ENCODE measurements at regions not wholly inside any gene's neighbourhood (a gene's known extent, or its start where the extent isn't known, plus 50 kb on each side); places are given as distances from the start of the nearest gene placed in this dataset.
A peak's percentile ranks its signal among the peaks of the same experiment; 100 is the strongest.
"Not testable (repeated sequence)": the region's sequence is repeated elsewhere in the genome, so short reads cannot be mapped to it uniquely, and the experiment has no call there.

GRCh38 chr5:174528821-174529544 is 195.4 kb upstream of the MSX2 start:
- DNase-seq = no peak

GRCh38 chr5:174529925-174530681 is 194.3 kb upstream of the MSX2 start:
- no peak for DNase-seq

- DNase-seq = no peak
Observed at GRCh38 chr5:174531782-174532191, 192.6 kb upstream of the MSX2 start.

DNA sequence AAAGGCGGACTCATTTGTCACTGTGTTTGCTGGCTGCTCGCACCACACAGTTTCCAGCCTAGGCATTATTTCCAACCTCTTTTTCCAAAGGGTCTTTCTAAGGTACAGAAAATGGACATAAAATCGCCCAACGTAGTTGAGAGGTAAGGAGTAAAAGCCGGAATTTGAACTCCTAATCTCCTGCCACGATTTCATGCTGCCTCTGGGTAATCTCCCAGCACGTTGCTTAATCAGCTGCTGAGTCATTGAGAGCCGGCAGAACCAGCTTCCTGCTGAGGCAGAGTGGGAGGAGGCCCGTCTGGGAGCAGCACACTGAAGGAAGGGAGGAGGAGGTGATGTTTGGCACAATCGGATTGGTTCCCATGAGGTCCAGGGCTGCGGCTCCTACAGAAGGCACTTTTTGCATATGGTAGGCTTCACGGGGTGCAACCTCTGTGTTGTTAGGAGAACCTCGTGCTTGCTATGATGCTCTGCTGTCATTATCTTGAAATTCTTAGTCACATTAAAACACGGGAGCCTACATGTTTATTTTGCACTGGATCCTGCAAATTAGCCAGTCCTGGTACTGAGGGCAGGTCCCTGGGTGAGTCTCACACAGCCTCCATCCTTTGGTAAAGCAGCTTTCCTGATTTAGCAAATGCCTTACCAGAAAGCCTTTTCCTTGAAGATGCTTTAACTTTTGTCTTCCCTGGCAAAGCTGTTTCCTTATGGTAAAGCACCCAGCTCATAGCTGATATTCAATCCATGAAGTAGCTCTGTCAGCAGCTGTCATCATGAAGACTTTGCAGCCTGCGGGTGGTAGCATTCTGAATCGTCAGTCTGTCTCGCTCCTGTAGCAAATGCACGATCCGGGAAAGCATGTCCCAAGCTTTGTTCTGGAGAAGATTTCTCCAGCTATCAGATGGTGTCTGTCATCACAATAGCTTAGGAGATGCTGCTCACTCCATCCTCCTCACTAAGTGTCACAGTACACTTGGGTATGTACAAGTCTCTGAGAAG is 191.6 kb upstream of the MSX2 start:
- DNase-seq = peak; percentile 1

GRCh38 chr5:174533751-174534241 is 190.6 kb upstream of the MSX2 start:
- no peak for DNase-seq

DNA sequence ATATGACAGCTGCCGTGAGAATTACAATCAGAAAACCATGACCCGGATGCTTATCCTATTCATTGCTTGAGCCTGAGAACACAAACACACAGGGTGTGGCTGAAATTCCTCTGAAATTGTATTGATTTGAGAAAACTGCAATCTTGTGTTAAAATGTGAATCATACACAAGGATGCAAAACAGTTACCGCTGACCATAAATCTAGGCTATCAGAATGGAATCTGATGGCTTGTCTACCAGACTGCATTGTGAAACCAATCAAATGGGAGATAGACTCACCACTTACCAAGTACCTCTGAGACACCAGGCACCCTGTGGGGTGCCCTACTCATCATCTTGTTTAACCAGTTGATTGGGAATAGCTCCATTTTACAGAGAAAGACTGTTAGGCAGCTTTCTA is 188.7 kb upstream of the MSX2 start:
- no peak for DNase-seq

- not testable (repeated sequence) for DNase-seq
Observed at GRCh38 chr5:174539823-174540222, 184.6 kb upstream of the MSX2 start.

GRCh38 chr5:174542037-174542436 is 182.3 kb upstream of the MSX2 start:
- DNase-seq = no peak

DNA sequence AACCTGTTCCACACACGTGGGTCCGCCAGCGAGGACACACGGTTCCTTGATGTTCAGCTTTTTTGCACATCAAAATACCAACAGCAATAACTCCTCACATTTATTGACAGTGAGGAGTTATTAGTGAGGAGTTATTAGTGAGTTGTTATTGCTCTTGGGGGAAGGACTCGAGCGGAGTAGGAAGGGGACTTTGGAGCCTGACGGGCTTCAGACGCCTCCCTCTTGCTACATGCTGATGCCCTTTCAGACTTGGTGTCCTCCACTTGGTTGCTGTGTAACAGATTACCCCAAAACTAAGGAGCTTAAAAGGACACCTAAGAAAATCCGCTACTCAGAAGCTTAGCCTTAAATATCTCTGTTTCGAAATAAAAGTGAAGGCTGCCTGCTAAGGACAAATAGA is 181.9 kb upstream of the MSX2 start:
- no peak for DNase-seq

- no peak for DNase-seq
Observed at GRCh38 chr5:174545926-174546325, 178.5 kb upstream of the MSX2 start.

DNA sequence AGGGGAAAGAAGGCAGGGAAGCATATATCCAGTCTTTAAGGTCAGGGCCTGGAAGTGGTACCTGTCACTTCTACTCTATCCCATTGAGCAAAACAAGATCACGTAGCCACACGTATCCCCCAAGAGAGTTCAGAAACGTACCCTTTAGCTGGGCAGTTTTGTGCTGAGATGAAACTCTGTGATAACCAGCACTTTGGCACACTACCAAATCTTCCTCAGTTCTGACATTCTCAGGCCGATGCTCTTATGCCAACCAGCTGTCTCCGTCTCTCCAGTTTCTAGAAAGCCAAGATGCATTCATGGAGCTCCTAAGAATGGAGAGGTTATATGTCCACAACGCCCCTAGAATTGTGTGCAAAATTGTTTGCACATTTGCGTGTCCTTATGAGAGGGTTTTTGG is 176.6 kb upstream of the MSX2 start:
- no peak for DNase-seq

GRCh38 chr5:174549254-174549653 is 175.1 kb upstream of the MSX2 start:
- DNase-seq = no peak

- no peak for DNase-seq
Observed at GRCh38 chr5:174550026-174550425, 174.4 kb upstream of the MSX2 start.

DNA sequence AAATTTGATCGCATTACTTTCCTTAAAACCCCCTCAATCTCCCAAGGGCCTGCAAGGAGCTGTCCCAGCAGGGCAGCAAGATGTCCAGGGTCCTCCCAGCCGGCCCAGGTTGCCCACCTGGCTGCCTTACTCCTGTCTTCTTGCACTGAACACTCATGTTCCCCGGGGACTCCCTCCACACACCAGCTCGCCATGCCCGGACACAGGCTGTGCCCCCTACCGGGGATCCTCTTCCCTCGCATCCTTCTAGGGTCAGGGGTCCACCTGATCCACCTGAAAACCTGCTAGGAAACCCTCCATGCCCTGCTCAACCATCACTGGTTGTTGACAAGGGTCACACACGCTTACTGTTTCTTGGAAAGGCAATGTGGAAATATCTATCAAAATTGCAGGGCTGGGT is 172.0 kb upstream of the MSX2 start:
- DNase-seq = no peak

- no peak for DNase-seq
Observed at GRCh38 chr5:174553556-174553955, 170.8 kb upstream of the MSX2 start.

DNA sequence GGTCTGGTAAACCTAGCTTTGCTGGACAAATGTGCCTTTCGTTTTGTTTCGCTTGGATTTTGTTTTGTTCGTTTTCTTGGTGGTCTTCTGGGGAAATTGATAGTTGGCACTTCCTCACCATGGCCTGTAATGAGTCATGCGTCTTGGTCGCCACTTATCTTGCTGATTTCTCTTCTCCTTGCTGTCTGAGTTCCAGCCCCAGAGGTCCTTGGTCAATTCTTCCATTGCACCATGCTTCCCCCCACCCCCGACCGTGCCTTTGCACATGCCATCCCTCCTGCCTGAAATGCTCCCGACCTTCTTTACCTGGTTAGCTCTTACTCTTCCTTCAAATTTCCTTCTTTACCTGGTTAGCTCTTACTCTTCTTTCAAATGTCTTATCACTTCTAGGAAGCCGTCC is 168.7 kb upstream of the MSX2 start:
- no peak for DNase-seq

- DNase-seq = no peak
Observed at GRCh38 chr5:174556756-174557155, 167.6 kb upstream of the MSX2 start.

DNA sequence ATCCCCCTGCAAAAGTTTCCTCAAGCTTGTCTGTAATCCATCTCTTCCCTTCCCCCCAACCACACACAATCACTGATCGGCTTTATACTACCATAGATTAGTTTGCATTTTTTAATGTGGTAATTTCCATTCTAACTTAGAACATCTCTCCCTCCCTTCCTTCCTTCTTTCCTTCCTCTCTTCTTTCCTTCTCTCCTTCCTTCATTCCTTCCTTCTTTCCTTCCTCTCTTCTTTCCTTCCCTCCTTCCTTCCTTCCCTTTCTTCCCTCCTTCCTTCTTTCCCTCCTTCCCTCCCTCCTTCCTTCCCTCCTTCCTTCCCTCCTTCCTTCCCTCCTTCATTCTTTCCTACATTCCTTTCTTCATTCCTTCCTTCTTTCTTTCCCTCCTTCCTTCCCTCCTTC is 166.2 kb upstream of the MSX2 start:
- no peak for DNase-seq

- no peak for DNase-seq
Observed at GRCh38 chr5:174559141-174559540, 165.2 kb upstream of the MSX2 start.

DNA sequence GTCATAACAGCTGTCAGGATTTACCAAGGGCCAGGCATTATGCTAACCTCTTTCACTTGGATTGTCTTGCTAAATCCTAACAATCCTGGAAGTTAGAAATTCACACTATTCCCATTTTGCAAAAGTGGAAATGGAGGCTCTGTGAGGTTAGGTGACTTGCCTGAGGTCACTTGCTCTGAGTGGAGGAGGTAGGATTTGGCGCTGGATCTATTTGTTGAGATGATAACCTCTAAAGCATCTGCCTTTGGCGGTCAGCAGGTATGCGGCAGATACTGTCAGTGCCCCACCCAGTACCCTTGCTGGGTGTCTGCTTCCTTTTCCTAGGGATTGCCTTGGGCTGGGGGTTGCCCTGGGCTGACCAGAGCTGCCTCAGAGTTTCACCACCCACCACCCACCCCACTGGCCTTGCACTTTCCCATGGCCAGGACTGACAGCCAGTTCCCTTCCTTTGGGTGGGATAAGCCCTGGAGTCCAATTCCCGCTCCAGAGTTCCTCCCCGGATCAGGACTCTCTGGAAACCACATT is 164.8 kb upstream of the MSX2 start:
- DNase-seq = no peak

- DNase-seq = no peak
Observed at GRCh38 chr5:174560861-174561260, 163.5 kb upstream of the MSX2 start.

DNA sequence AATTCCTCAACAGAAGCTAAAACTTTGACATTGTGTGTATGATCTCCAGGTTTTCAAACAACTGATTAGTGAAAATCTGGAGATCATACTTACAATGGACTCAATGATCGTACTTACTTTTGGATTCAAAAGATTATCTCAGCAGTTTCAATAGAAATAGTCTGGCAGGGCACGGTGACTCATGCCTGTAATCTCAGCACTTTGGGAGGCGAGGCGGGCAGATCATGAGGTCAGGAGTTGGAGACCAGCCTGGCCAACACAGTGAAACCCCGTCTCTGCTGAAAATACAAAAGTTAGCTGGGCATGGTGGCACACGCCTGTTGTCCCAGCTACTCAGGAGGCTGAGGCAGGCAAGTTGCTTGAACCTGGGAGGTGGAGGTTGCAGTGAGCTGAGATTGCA is 161.3 kb upstream of the MSX2 start:
- not testable (repeated sequence) for DNase-seq

GRCh38 chr5:174563899-174564298 is 160.5 kb upstream of the MSX2 start:
- DNase-seq = no peak
